Endodermal cell (in vitro differentiated cells): ENCODE measurements at regions not wholly inside any gene's neighbourhood (a gene's known extent, or its start where the extent isn't known, plus 50 kb on each side); places are given as distances from the start of the nearest gene placed in this dataset.

Experiments
- DNase-seq: peaks from one replicate; pipeline ENCODE4 v3.0.0-alpha.2; 2017
- H3K27ac ChIP-seq: 2 replicates; pipeline ENCODE4 v1.5.1; 2013; ENCODE audit warnings: mild to moderate bottlenecking, low read depth, low read length, moderate library complexity
- H3K27me3 ChIP-seq: 2 replicates; pipeline ENCODE4 v1.6.1; 2013; ENCODE audit warnings: mild to moderate bottlenecking, low read length, moderate library complexity; ENCODE audit not compliant: insufficient read depth, control insufficient read depth, poor library complexity, severe bottlenecking
- H3K36me3 ChIP-seq: 2 replicates; pipeline ENCODE4 v1.7.0; 2013; ENCODE audit warnings: mild to moderate bottlenecking, low read length, moderate library complexity; ENCODE audit not compliant: control insufficient read depth, insufficient read depth
- H3K4me1 ChIP-seq: one replicate; pipeline ENCODE4 v1.7.0; 2013; ENCODE audit warnings: low read length; ENCODE audit not compliant: control insufficient read depth, insufficient read depth
- H3K4me3 ChIP-seq: 2 replicates; pipeline ENCODE4 v1.5.1; 2013; ENCODE audit warnings: mild to moderate bottlenecking, low read length, moderate library complexity
- H3K9ac ChIP-seq: 2 replicates; pipeline ENCODE4 v1.6.1; 2013; ENCODE audit warnings: mild to moderate bottlenecking, low read length, moderate library complexity; ENCODE audit not compliant: poor library complexity, severe bottlenecking; ENCODE audit errors: extremely low read depth
- H3K9me3 ChIP-seq: 2 replicates; pipeline ENCODE4 v1.6.1; 2013; ENCODE audit warnings: mild to moderate bottlenecking, low read length, moderate library complexity; ENCODE audit not compliant: control insufficient read depth
- H3K27ac Mint-ChIP-seq: 2 replicates; pipeline ENCODE4 v1.8.0; 2020; ENCODE audit warnings: mixed read lengths
- H3K27me3 Mint-ChIP-seq: 2 replicates; pipeline ENCODE4 v1.8.0; 2021; ENCODE audit warnings: mild to moderate bottlenecking, mixed read lengths; ENCODE audit not compliant: insufficient read depth
- H3K36me3 Mint-ChIP-seq: 2 replicates; pipeline ENCODE4 v1.8.0; 2020; ENCODE audit warnings: low read depth, mixed read lengths
- H3K4me1 Mint-ChIP-seq: 2 replicates; pipeline ENCODE4 v1.8.0; 2020; ENCODE audit warnings: mixed read lengths
- H3K4me3 Mint-ChIP-seq: 2 replicates; pipeline ENCODE4 v1.8.0; 2020; ENCODE audit warnings: mild to moderate bottlenecking, moderate library complexity, mixed read lengths
- H3K9me3 Mint-ChIP-seq: 2 replicates; pipeline ENCODE4 v1.8.0; 2020; ENCODE audit warnings: mild to moderate bottlenecking, mixed read lengths
- WGBS, 2 experiments: methylation state at CpG; one replicate each; pipeline versions ENCODE4 v1.1.5 to v1.1.7; 2013; ENCODE audit warnings: missing lambda C conversion rate in 2 of 2, mixed read lengths in 1 of 2; ENCODE audit not compliant: insufficient coverage in 1 of 2, insufficient read length in 1 of 2; 5-methylcytosine and 5-hydroxymethylcytosine counted together
- TF ChIP-seq, protein P1 (sequence below): fragments of 200-600 bp; sonication (generic); conservative IDR thresholded peaks from 2 replicates; pipeline ENCODE4 v1.5.0; 2021; ENCODE audit warnings: antibody characterized with exemption, mild to moderate bottlenecking

DNA sequence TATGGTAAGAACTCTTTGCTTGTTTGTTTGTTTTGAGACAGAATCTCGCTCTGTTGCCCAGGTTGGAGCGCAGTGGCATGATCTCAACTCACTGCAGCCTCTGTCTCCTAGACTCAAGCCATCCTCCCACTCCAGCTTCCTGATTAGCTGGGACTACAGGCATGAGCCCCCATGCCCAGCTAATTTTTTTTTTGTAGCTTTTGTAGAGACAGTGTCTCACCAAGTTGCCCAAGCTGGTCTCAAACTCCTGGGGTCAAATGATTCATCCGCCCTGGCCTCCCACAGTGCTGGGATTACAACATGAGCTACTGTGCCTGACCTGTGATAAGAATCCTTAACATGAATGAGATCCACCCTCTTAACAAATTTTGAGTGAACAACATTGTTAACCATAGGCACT is 183.9 kb upstream of the TSHZ3 start:
- no peak overlapping the region for H3K4me3 ChIP-seq
- peaks cover 2% of the 10 kb centered on the region for H3K27me3 Mint-ChIP-seq
- H3K36me3 ChIP-seq: no peaks in the 10 kb centered on the region
- H3K36me3 Mint-ChIP-seq: peaks cover under 1% of the 10 kb centered on the region
- WGBS, 2 experiments: 90 to 94% methylated on average over 3 of the region's 3 CpGs
- H3K9me3 Mint-ChIP-seq: peaks cover 10% of the 10 kb centered on the region
- no peak overlapping the region for H3K4me3 Mint-ChIP-seq
- peaks cover 3% of the 10 kb centered on the region for H3K9me3 ChIP-seq
- no peak overlapping the region for H3K27ac ChIP-seq
- H3K9ac ChIP-seq: no peak overlapping the region
- TF ChIP-seq, protein P1, sequence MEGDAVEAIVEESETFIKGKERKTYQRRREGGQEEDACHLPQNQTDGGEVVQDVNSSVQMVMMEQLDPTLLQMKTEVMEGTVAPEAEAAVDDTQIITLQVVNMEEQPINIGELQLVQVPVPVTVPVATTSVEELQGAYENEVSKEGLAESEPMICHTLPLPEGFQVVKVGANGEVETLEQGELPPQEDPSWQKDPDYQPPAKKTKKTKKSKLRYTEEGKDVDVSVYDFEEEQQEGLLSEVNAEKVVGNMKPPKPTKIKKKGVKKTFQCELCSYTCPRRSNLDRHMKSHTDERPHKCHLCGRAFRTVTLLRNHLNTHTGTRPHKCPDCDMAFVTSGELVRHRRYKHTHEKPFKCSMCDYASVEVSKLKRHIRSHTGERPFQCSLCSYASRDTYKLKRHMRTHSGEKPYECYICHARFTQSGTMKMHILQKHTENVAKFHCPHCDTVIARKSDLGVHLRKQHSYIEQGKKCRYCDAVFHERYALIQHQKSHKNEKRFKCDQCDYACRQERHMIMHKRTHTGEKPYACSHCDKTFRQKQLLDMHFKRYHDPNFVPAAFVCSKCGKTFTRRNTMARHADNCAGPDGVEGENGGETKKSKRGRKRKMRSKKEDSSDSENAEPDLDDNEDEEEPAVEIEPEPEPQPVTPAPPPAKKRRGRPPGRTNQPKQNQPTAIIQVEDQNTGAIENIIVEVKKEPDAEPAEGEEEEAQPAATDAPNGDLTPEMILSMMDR: no peak
- no peak overlapping the region for H3K27ac Mint-ChIP-seq
- peaks cover 18% of the 10 kb centered on the region for H3K4me1 Mint-ChIP-seq
- H3K27me3 ChIP-seq: no peaks in the 10 kb centered on the region
- DNase-seq: peak; percentile 39
- H3K4me1 ChIP-seq: peaks cover 3% of the 10 kb centered on the region

DNA sequence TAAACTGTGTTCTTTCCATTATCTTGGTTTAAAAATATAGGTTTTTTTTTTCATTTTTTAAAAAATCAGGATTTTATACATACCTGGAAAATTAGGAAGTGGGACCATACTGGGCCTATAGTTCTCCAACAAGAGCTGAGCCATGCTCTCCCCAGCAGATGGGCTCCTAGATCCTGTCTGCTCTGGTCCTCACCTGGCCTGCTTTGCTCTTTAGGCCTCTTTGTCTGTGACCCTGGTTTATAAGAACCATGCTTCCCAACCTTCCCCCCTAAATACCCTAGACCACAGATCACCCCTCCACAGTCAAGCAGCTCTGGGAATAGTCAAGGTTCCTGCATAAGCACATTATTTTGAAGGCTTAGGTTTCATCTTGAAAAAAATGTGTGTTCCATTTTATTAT is 185.0 kb upstream of the TSHZ3 start:
- H3K4me3 Mint-ChIP-seq: no peak overlapping the region
- DNase-seq: no peak

DNA sequence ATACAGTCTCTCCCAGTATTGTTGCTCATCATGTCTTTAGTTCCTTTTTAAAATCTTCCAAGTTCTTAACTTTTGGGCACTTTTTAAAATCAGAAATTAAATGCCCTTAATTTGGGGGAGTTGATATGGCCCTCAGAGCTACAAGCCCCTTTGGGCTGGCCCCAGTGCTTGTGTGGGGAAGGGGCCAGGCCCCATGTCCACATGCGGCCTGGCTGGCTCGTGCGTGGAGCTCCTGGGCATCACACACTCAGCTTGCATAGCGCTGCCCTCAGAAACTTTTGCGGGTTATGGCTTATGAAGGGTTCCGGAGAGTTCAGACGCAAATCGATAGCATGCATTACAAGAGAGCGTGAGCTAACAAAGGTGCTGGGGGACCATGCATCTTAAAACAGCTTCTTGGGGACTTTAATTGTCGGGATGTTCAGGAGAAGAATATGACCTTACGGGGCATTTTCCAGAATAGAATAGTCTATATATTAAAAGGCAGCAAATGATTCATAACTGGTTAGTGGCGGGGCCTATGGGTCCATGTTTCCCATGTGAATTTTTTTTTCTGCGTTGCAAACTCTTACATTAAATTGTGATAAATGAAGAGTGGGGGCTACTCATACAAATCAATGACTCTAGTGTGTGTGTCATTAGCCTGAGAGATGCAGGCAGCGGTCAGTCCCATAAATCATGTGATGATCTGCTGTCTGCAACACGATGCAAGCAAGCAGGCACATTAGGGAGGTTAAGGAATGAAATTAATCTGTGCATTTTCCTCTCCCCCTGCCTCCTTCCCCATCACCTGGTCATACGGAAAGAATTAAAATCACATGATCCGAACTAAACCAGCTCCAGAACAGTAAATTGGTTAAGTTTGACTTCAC is 185.8 kb upstream of the TSHZ3 start:
- DNase-seq: peak; percentile 5
- Histone ChIP-seq H3K36me3 (no peaks in the 10 kb centered on the region), H3K4me1 (peaks cover 3% of the 10 kb centered on the region), H3K9me3 (peaks cover 5% of the 10 kb centered on the region), H3K9ac (no peak overlapping the region), H3K27me3 (peaks cover 2% of the 10 kb centered on the region), H3K4me3 (no peak overlapping the region), H3K27ac (no peak overlapping the region)
- Mint-ChIP-seq H3K4me1 (peaks cover 18% of the 10 kb centered on the region), H3K9me3 (peaks cover 11% of the 10 kb centered on the region), H3K27ac (no peak overlapping the region), H3K27me3 (peaks cover 3% of the 10 kb centered on the region), H3K36me3 (peaks cover 1% of the 10 kb centered on the region), H3K4me3 (no peak overlapping the region)
- 91 to 93% methylated on average over 13 to 17 of the region's 17 CpGs for WGBS, 2 experiments
- TF ChIP-seq, protein P1: no peak

More for the DNA sequence above, 185.0 kb upstream of the TSHZ3 start:
- no peaks in the 10 kb centered on the region for H3K27me3 ChIP-seq
- Mint-ChIP-seq H3K4me1 (peaks cover 18% of the 10 kb centered on the region), H3K9me3 (peaks cover 12% of the 10 kb centered on the region), H3K36me3 (peaks cover 1% of the 10 kb centered on the region), H3K27ac (no peak overlapping the region), H3K27me3 (peaks cover 3% of the 10 kb centered on the region)
- H3K9me3 ChIP-seq: peaks cover 5% of the 10 kb centered on the region
- peaks cover 3% of the 10 kb centered on the region for H3K4me1 ChIP-seq
- no peak overlapping the region for H3K4me3 ChIP-seq
- TF ChIP-seq, protein P1: no peak
- H3K27ac ChIP-seq: no peak overlapping the region
- no peak overlapping the region for H3K9ac ChIP-seq
- no peaks in the 10 kb centered on the region for H3K36me3 ChIP-seq
